GM12891 (cell line): ENCODE measurements at regions not wholly inside any gene's neighbourhood (a gene's known extent, or its start where the extent isn't known, plus 50 kb on each side); places are given as distances from the start of the nearest gene placed in this dataset.

Source experiments
- PAX5 ChIP-seq: IDR thresholded peaks from 2 replicates; pipeline ENCODE4 v1.6.1; 2011; ENCODE audit warnings: low read length, moderate library complexity, mild to moderate bottlenecking; ENCODE audit not compliant: insufficient read depth, severe bottlenecking
- POLR2A ChIP-seq: IDR thresholded peaks from 2 replicates; pipeline ENCODE4 v1.6.1; 2011; ENCODE audit warnings: low read depth, low read length, control low read depth
- POLR2AphosphoS5 ChIP-seq: IDR thresholded peaks from 2 replicates; pipeline ENCODE4 v1.6.1; 2011; ENCODE audit warnings: low read depth, low read length, control low read depth
- SPI1 ChIP-seq: IDR thresholded peaks from 2 replicates; pipeline ENCODE4 v1.6.1; 2011; ENCODE audit warnings: low read depth, low read length, control low read depth
- TAF1 ChIP-seq: IDR thresholded peaks from 2 replicates; pipeline ENCODE4 v1.6.1; 2011; ENCODE audit warnings: low read depth, low read length, control low read depth

DNA sequence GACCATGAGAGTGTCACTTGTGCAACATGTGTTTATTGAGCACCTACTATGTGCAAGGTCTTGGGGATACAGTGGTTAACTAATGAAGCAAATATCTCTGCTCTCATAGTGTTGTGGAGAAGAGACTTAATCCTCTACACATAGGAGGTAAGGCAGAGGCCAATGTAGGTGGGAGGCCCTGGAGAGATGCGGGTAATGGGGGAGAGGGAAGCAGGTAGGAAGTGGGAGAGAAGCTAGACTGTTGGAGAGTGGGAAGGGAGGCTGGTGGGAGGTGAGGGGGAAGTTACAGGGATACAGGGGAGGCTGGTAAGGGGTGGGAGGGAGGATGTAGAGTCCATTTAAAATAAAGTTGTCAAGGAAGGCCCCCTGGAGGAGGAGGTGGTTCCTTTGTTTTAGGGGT, 240.0 kb downstream of the MIAT start:
- TF ChIP-seq SPI1 = no peak
- TF ChIP-seq POLR2A = no peak
- TF ChIP-seq POLR2AphosphoS5 = no peak
- no peak for TF ChIP-seq TAF1
- no peak for TF ChIP-seq PAX5
